ENCODE measurements at regions not wholly inside any gene's neighbourhood (a gene's known extent, or its start where the extent isn't known, plus 50 kb on each side); places are given as distances from the start of the nearest gene placed in this dataset.

DNA sequence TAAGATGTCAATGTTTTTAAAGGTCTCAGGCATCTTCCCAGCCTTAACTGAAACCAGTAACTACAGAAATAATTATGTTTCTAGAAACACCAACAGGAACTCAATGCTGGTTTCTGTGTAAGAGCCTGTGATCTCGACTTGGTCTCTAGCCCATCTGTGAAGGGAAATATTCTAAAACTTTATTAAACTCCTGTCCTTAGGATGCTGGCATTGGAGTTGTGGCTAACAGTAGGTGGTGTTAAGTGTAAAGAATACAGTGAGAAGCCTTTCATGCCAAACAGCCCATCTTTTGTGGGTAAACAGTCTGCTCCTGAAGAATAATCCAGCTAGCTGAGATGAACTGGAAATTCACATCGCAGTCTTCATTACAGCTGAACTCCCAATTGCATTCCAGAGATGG is 133.2 kb downstream of the ADAMTS15 start:
- peaks cover 7% of the 10 kb centered on the region for H3K9me3 Mint-ChIP-seq (ENCODE audit: low read depth, unreplicated experiment)
- no peak overlapping the region for H3K4me3 Mint-ChIP-seq (ENCODE audit: low read depth, unreplicated experiment)
- no peak overlapping the region for H3K27ac Mint-ChIP-seq (ENCODE audit: unreplicated experiment)
- DNase-seq = no peak
- TF ChIP-seq, protein P1, sequence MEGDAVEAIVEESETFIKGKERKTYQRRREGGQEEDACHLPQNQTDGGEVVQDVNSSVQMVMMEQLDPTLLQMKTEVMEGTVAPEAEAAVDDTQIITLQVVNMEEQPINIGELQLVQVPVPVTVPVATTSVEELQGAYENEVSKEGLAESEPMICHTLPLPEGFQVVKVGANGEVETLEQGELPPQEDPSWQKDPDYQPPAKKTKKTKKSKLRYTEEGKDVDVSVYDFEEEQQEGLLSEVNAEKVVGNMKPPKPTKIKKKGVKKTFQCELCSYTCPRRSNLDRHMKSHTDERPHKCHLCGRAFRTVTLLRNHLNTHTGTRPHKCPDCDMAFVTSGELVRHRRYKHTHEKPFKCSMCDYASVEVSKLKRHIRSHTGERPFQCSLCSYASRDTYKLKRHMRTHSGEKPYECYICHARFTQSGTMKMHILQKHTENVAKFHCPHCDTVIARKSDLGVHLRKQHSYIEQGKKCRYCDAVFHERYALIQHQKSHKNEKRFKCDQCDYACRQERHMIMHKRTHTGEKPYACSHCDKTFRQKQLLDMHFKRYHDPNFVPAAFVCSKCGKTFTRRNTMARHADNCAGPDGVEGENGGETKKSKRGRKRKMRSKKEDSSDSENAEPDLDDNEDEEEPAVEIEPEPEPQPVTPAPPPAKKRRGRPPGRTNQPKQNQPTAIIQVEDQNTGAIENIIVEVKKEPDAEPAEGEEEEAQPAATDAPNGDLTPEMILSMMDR (IDR thresholded peaks at IDR 0.05; ENCODE audit: unreplicated experiment) = no peak
- no peaks in the 10 kb centered on the region for H3K36me3 Mint-ChIP-seq (ENCODE audit: insufficient read depth, unreplicated experiment)
- no peaks in the 10 kb centered on the region for H3K27me3 Mint-ChIP-seq (ENCODE audit: unreplicated experiment)
- BruUV-seq (replicated peaks) = no TSS peak
- CTCF ChIA-PET = no interaction called here
- intact Hi-C loops (cut with micrococcal nuclease; ENCODE audit: unreplicated experiment) = loop anchor here (5.0 kb wide), 2 partner anchors 56 to 246 kb away; no protein-coding TSS in a partner anchor
- H3K4me1 Mint-ChIP-seq (ENCODE audit: low read depth, unreplicated experiment) = peaks cover 27% of the 10 kb centered on the region

DNA sequence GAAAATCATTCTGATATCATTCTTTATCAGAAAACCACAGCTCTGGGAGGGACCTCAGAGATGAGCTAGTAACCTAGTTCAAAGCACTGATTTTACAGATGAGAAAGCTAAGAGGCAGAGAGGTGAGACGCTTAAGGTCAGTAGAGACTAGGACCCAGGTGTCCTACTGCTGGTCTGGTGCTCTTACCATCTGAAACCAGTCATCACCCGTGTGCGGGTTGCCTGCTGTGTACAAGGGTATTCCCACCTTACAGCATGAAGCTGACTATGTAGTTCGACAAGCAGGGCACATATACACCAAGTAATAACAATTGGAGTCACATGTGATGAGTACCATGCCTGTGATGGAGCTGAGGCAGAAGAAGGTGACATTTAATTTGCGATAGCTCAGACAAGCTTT is 133.7 kb downstream of the ADAMTS15 start:
- Mint-ChIP-seq H3K36me3 (ENCODE audit: insufficient read depth, unreplicated experiment) (no peaks in the 10 kb centered on the region), H3K27ac (ENCODE audit: unreplicated experiment) (no peak overlapping the region), H3K9me3 (ENCODE audit: low read depth, unreplicated experiment) (peaks cover 7% of the 10 kb centered on the region), H3K27me3 (ENCODE audit: unreplicated experiment) (no peaks in the 10 kb centered on the region), H3K4me1 (ENCODE audit: low read depth, unreplicated experiment) (peaks cover 27% of the 10 kb centered on the region), H3K4me3 (ENCODE audit: low read depth, unreplicated experiment) (no peak overlapping the region)
- intact Hi-C loops (cut with micrococcal nuclease; ENCODE audit: unreplicated experiment) = loop anchor here (5.0 kb wide), 2 partner anchors 55 to 245 kb away; no protein-coding TSS in a partner anchor
- TF ChIP-seq, protein P1 (IDR thresholded peaks at IDR 0.05; ENCODE audit: unreplicated experiment) = no peak
- BruUV-seq (replicated peaks) = no TSS peak
- CTCF ChIA-PET = interaction anchor here (0.9 kb wide), 1 partner anchor 245 kb away, joined by 3 read pairs; no protein-coding TSS in a partner anchor
- no peak for DNase-seq

GRCh38 chr11:130582981-130583380 is 134.5 kb downstream of the ADAMTS15 start:
- no TSS peak for BruUV-seq (replicated peaks)
- Mint-ChIP-seq H3K27ac (ENCODE audit: unreplicated experiment) (no peak overlapping the region), H3K27me3 (ENCODE audit: unreplicated experiment) (no peaks in the 10 kb centered on the region), H3K36me3 (ENCODE audit: insufficient read depth, unreplicated experiment) (no peaks in the 10 kb centered on the region), H3K9me3 (ENCODE audit: low read depth, unreplicated experiment) (peaks cover 7% of the 10 kb centered on the region), H3K4me1 (ENCODE audit: low read depth, unreplicated experiment) (peaks cover 27% of the 10 kb centered on the region), H3K4me3 (ENCODE audit: low read depth, unreplicated experiment) (no peak overlapping the region)
- CTCF ChIA-PET = interaction anchor here (0.9 kb wide), 1 partner anchor 244 kb away, joined by 3 read pairs; no protein-coding TSS in a partner anchor
- intact Hi-C loops (cut with micrococcal nuclease; ENCODE audit: unreplicated experiment) = loop anchor here (5.0 kb wide), 2 partner anchors 54 to 244 kb away; no protein-coding TSS in a partner anchor
- TF ChIP-seq, protein P1 (IDR thresholded peaks at IDR 0.05; ENCODE audit: unreplicated experiment) = no peak
- no peak for DNase-seq

- DNase-seq = no peak
- Mint-ChIP-seq H3K27ac (ENCODE audit: unreplicated experiment) (no peak overlapping the region), H3K4me1 (ENCODE audit: low read depth, unreplicated experiment) (peaks cover 27% of the 10 kb centered on the region), H3K4me3 (ENCODE audit: low read depth, unreplicated experiment) (no peak overlapping the region), H3K27me3 (ENCODE audit: unreplicated experiment) (no peaks in the 10 kb centered on the region), H3K36me3 (ENCODE audit: insufficient read depth, unreplicated experiment) (no peaks in the 10 kb centered on the region), H3K9me3 (ENCODE audit: low read depth, unreplicated experiment) (peaks cover 7% of the 10 kb centered on the region)
- BruUV-seq (replicated peaks) = no TSS peak
- CTCF ChIA-PET = no interaction called here
- TF ChIP-seq, protein P1 (IDR thresholded peaks at IDR 0.05; ENCODE audit: unreplicated experiment) = no peak
- intact Hi-C loops (cut with micrococcal nuclease; ENCODE audit: unreplicated experiment) = loop anchor here (5.0 kb wide), 2 partner anchors 53 to 243 kb away; no protein-coding TSS in a partner anchor
Observed at GRCh38 chr11:130583801-130584211, 135.4 kb downstream of the ADAMTS15 start.

Measured in Calu3 (cell line).